Upper lobe of left lung (tissue), 6 donors: ENCODE measurements at regions not wholly inside any gene's neighbourhood (a gene's known extent, or its start where the extent isn't known, plus 50 kb on each side); places are given as distances from the start of the nearest gene placed in this dataset.

Source experiments
- ATAC-seq, 2 donors: fragments of 200-7000 bp; cut with Tn5 transposase; one replicate each; pipeline ENCODE4 v1.9.1; 2022; ENCODE audit warnings: mild to moderate bottlenecking in 2 of 2, moderate library complexity in 2 of 2; ENCODE audit not compliant: low FRiP score in 2 of 2
- DNase-seq, 2 donors: peaks; one replicate each; pipeline ENCODE4 v3.0.0-alpha.2; 2019 to 2020
- H3K27ac ChIP-seq, 4 donors: fragments of 200-600 bp; sonication (generic); one replicate each; pipeline ENCODE4 v1.5.1; 2016 to 2019
- H3K27me3 ChIP-seq, 4 donors: fragments of 200-600 bp; sonication (generic); one replicate each; pipeline ENCODE4 v1.5.1; 2017 to 2019
- H3K36me3 ChIP-seq, 4 donors: fragments of 200-600 bp; sonication (generic); one replicate each; pipeline ENCODE4 v1.5.1; 2016 to 2019
- H3K4me1 ChIP-seq, 4 donors: fragments of 200-600 bp; sonication (generic); one replicate each; pipeline ENCODE4 v1.5.1; 2018 to 2019
- H3K4me3 ChIP-seq, 4 donors: fragments of 200-600 bp; sonication (generic); one replicate each; pipeline ENCODE4 v1.5.1; 2017 to 2019; ENCODE audit warnings: mild to moderate bottlenecking in 2 of 4, moderate library complexity in 1 of 4
- H3K9me3 ChIP-seq, 4 donors: fragments of 200-600 bp; sonication (generic); one replicate each; pipeline ENCODE4 v1.5.1; 2018 to 2019
- EP300 ChIP-seq, 4 donors: sonication (generic); formaldehyde crosslinking; IDR thresholded peaks; one replicate each; pipeline ENCODE4 v1.5.1; 2017; ENCODE audit warnings: antibody characterized with exemption in 4 of 4, control low read depth in 2 of 4
- POLR2A ChIP-seq, 4 donors: fragments of 450-650 bp; IDR thresholded peaks; one replicate each; pipeline ENCODE4 v1.5.1; 2016 to 2017; ENCODE audit warnings: antibody characterized with exemption in 4 of 4, mild to moderate bottlenecking in 2 of 4
- POLR2AphosphoS5 ChIP-seq, 2 donors: sonication (generic); formaldehyde crosslinking; IDR thresholded peaks; one replicate each; pipeline ENCODE4 v1.5.1; 2017; ENCODE audit warnings: antibody characterized with exemption in 2 of 2
- WGBS, 2 donors: methylation state at CpG; one replicate each; pipeline ENCODE4 v1.1.5; 2017 to 2018; 5-methylcytosine and 5-hydroxymethylcytosine counted together
- TF ChIP-seq, protein P1 (sequence below), 6 experiments: fragments of 450-650 bp in 4 of 6; fragments of 200-600 bp in 2 of 6; sonication (generic) in 2 of 6; IDR thresholded peaks; one replicate each; pipeline ENCODE4 v1.5.1; 2016 to 2019; ENCODE audit warnings: antibody characterized with exemption in 6 of 6
- donor health status: DM: no; HTN: no; CAD: no; lungs with moderate emphysema.
- donor health status: DM: no; HTN: yes; CAD: no; lungs with severe emphysema.

DNA sequence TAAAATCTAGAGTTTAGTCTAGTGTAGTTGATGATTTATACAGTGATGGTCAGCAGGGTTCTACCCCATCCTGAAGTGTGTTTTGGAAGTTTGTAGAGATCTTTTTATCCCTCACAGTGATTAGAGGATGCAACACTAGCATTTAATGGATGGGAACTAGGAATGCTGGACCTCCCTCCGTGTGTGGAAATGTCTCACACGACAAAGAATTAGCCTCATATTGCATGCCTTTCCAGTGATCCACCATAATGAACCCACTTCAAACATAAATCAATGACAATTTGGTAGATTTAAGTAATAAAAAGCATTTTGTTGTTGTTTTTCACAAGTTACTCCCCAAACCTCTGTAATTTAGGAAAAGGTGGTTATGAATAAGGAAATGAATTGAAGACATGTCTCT, 82.5 kb upstream of the LMNB1 start:
- H3K4me3 ChIP-seq, result no peak overlapping the region
- no peaks in the 10 kb centered on the region for H3K9me3 ChIP-seq
- WGBS, 2 donors, result 58 to 66% methylated on average over 2 of the region's 2 CpGs
- ATAC-seq (no peak), DNase-seq (no peak)
- no peak for TF ChIP-seq POLR2AphosphoS5 (IDR thresholded peaks at IDR 0.05)
- no peak for TF ChIP-seq EP300 (IDR thresholded peaks at IDR 0.05)
- TF ChIP-seq, protein P1, sequence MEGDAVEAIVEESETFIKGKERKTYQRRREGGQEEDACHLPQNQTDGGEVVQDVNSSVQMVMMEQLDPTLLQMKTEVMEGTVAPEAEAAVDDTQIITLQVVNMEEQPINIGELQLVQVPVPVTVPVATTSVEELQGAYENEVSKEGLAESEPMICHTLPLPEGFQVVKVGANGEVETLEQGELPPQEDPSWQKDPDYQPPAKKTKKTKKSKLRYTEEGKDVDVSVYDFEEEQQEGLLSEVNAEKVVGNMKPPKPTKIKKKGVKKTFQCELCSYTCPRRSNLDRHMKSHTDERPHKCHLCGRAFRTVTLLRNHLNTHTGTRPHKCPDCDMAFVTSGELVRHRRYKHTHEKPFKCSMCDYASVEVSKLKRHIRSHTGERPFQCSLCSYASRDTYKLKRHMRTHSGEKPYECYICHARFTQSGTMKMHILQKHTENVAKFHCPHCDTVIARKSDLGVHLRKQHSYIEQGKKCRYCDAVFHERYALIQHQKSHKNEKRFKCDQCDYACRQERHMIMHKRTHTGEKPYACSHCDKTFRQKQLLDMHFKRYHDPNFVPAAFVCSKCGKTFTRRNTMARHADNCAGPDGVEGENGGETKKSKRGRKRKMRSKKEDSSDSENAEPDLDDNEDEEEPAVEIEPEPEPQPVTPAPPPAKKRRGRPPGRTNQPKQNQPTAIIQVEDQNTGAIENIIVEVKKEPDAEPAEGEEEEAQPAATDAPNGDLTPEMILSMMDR (IDR thresholded peaks at IDR 0.05), result no peak
- TF ChIP-seq POLR2A (IDR thresholded peaks at IDR 0.05), result no peak
- no peaks in the 10 kb centered on the region for H3K27me3 ChIP-seq
- no peak overlapping the region for H3K27ac ChIP-seq
- no peaks in the 10 kb centered on the region for H3K4me1 ChIP-seq
- no peaks in the 10 kb centered on the region for H3K36me3 ChIP-seq

DNA sequence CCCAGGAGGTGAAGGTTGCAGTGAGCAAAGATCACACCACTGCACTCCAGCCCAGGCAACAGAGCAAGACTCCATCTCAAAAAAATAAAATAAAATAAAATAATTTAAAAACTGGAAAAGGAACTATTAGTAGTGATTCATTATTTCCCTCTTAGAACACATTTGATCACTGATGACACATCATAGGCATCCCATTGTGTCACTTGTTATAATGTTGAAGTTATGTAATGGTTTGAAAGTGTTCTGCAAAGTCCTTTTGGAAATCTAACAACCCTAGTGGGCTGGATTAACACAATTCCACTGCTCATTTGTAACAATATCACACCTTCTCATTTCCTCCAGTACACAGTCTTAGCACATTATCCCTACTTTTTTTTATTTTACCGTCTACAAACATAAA, 81.8 kb upstream of the LMNB1 start:
- DNase-seq (no peak), ATAC-seq (no peak)
- no peaks in the 10 kb centered on the region for H3K9me3 ChIP-seq
- no peaks in the 10 kb centered on the region for H3K4me1 ChIP-seq
- no peaks in the 10 kb centered on the region for H3K36me3 ChIP-seq
- no peak overlapping the region for H3K27ac ChIP-seq
- TF ChIP-seq EP300 (IDR thresholded peaks at IDR 0.05), result no peak
- no peak for TF ChIP-seq POLR2AphosphoS5 (IDR thresholded peaks at IDR 0.05)
- TF ChIP-seq, protein P1 (IDR thresholded peaks at IDR 0.05), result no peak
- TF ChIP-seq POLR2A (IDR thresholded peaks at IDR 0.05), result no peak
- WGBS, 2 donors, result 69 to 80% methylated on average over 1 of the region's 1 CpG
- H3K4me3 ChIP-seq, result no peak overlapping the region
- no peaks in the 10 kb centered on the region for H3K27me3 ChIP-seq

DNA sequence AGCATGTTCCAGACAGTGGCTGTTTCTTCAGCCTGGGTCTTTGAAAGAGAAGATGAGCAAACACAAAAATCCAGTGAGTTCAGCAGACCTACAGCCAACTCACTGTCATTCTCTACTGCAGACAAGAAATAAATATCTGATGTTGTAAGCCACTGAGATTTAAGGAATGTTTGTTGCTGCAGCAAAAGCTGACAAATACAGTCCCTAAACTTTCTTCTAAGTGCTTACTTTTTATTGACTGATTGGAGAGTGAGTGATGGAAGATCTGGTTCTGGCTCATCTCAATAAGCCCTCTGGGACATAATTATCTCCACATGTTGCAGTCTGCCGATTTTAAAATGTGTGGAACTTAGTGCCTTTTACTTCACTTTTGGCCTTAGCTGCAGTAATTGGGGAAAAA, 69.9 kb upstream of the LMNB1 start:
- no peak for DNase-seq

DNA sequence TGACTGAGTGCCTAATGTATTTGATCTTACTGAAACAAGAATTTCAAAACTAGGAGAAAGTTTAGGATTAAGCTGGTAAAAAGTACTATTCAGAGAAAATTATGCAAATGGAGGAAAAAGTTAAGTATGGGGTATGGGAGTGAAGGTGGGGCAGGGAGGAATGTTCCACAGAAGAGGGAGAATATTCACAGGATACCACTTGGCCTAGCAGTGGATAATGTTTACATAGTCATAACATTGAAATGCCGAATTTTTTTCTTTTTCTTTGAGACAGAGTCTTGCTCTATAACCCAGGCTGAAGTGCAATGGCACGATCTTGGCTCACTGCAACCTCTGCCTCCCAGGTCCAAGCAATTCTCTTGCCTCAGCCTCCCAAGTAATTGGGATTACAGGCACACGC, 61.2 kb upstream of the LMNB1 start:
- H3K4me1 ChIP-seq, result no peaks in the 10 kb centered on the region
- H3K4me3 ChIP-seq, result no peak overlapping the region
- ATAC-seq, result no peak
- H3K27me3 ChIP-seq, result no peaks in the 10 kb centered on the region
- WGBS, 2 donors, result 63 to 75% methylated on average over 3 of the region's 3 CpGs
- no peak for DNase-seq
- no peak overlapping the region for H3K27ac ChIP-seq
- no peaks in the 10 kb centered on the region for H3K36me3 ChIP-seq
- H3K9me3 ChIP-seq, result no peaks in the 10 kb centered on the region
- no peak for TF ChIP-seq POLR2AphosphoS5 (IDR thresholded peaks at IDR 0.05)
- no peak for TF ChIP-seq EP300 (IDR thresholded peaks at IDR 0.05)
- no peak for TF ChIP-seq POLR2A (IDR thresholded peaks at IDR 0.05)
- TF ChIP-seq, protein P1 (IDR thresholded peaks at IDR 0.05), result no peak

More for the DNA sequence above, 69.9 kb upstream of the LMNB1 start:
- Histone ChIP-seq H3K36me3 (no peaks in the 10 kb centered on the region), H3K27ac (no peak overlapping the region), H3K9me3 (no peaks in the 10 kb centered on the region), H3K4me1 (no peaks in the 10 kb centered on the region), H3K27me3 (no peaks in the 10 kb centered on the region), H3K4me3 (no peak overlapping the region)
- no peak for TF ChIP-seq POLR2AphosphoS5 (IDR thresholded peaks at IDR 0.05)
- no peak for ATAC-seq
- WGBS, 2 donors, result 83 to 93% methylated on average over 1 of the region's 1 CpG

DNA sequence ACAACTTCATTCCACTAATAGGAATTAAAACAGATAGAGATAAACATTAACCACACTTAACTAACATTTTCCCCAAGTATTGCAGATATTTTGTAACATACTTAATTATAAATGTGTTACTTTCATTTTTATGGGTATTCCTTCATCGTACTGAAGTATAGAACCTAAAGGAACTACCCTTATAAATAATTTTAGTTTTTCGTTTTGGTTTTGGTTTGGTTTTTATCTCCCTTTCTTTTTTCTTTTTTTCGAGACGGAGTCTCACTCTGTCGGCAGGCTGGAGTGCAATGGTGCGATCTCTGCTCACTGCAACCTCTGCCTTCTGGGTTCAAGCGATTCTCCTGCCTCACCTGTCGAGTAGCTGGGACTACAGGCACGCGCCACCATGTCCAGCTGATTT, 60.1 kb upstream of the LMNB1 start:
- WGBS, 2 donors, result 88 to 89% methylated on average over 10 of the region's 10 CpGs
- Histone ChIP-seq H3K4me3 (no peak overlapping the region), H3K27me3 (no peaks in the 10 kb centered on the region), H3K4me1 (no peaks in the 10 kb centered on the region), H3K9me3 (no peaks in the 10 kb centered on the region), H3K27ac (no peak overlapping the region), H3K36me3 (no peaks in the 10 kb centered on the region)
- no peak for DNase-seq
- no peak for ATAC-seq
- TF ChIP-seq POLR2AphosphoS5 (IDR thresholded peaks at IDR 0.05) (no peak), POLR2A (IDR thresholded peaks at IDR 0.05) (no peak), EP300 (IDR thresholded peaks at IDR 0.05) (no peak)
- TF ChIP-seq, protein P1 (IDR thresholded peaks at IDR 0.05), result no peak
